Esophagus muscularis mucosa (tissue), 3 donors: ENCODE measurements at regions not wholly inside any gene's neighbourhood (a gene's known extent, or its start where the extent isn't known, plus 50 kb on each side); places are given as distances from the start of the nearest gene placed in this dataset.

Experiments used
- POLR2AphosphoS5 ChIP-seq, 2 donors: sonication (generic); formaldehyde crosslinking; IDR thresholded peaks; one replicate each; pipeline ENCODE4 v1.6.1; 2017; ENCODE audit warnings: antibody characterized with exemption in 2 of 2
- TF ChIP-seq, protein P1 (sequence below), 3 experiments: fragments of 200-600 bp in 2 of 3; fragments of 450-650 bp in 1 of 3; sonication (generic) in 2 of 3; IDR thresholded peaks; one replicate each; pipeline ENCODE4 v1.5.1; 2017 to 2019; ENCODE audit warnings: antibody characterized with exemption in 3 of 3, mild to moderate bottlenecking in 2 of 3, moderate library complexity in 1 of 3

GRCh38 chr3:194775731-194776130 is 90.0 kb downstream of the FAM43A start:
- TF ChIP-seq, protein P1, sequence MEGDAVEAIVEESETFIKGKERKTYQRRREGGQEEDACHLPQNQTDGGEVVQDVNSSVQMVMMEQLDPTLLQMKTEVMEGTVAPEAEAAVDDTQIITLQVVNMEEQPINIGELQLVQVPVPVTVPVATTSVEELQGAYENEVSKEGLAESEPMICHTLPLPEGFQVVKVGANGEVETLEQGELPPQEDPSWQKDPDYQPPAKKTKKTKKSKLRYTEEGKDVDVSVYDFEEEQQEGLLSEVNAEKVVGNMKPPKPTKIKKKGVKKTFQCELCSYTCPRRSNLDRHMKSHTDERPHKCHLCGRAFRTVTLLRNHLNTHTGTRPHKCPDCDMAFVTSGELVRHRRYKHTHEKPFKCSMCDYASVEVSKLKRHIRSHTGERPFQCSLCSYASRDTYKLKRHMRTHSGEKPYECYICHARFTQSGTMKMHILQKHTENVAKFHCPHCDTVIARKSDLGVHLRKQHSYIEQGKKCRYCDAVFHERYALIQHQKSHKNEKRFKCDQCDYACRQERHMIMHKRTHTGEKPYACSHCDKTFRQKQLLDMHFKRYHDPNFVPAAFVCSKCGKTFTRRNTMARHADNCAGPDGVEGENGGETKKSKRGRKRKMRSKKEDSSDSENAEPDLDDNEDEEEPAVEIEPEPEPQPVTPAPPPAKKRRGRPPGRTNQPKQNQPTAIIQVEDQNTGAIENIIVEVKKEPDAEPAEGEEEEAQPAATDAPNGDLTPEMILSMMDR (IDR thresholded peaks at IDR 0.05), result no peak
- TF ChIP-seq POLR2AphosphoS5 (IDR thresholded peaks at IDR 0.05), result no peak
